Gastrocnemius medialis (tissue), 4 donors: ENCODE measurements at regions not wholly inside any gene's neighbourhood (a gene's known extent, or its start where the extent isn't known, plus 50 kb on each side); places are given as distances from the start of the nearest gene placed in this dataset.

Experiments
- ATAC-seq, 2 donors: fragments of 150-250 bp; one replicate each; pipeline ENCODE4 v1.9.1; 2016
- DNase-seq, 2 donors: peaks; one replicate each; pipeline ENCODE4 v3.0.0-alpha.2; 2019
- H3K27ac ChIP-seq, 4 donors: fragments of 200-600 bp; sonication (generic); 1 replicate in 1 of 4; 2 replicates in 3 of 4; pipeline ENCODE4 v1.5.1; 2016 to 2018; ENCODE audit warnings: mild to moderate bottlenecking in 2 of 4, moderate library complexity in 1 of 4
- H3K27me3 ChIP-seq, 3 donors: fragments of 200-600 bp; sonication (generic) in 2 of 3; 1 replicate in 1 of 3; 2 replicates in 2 of 3; pipeline versions ENCODE4 v1.5.1 to v1.6.0; 2016 to 2019; ENCODE audit warnings: mild to moderate bottlenecking in 1 of 3, moderate library complexity in 1 of 3
- H3K36me3 ChIP-seq, 2 donors: fragments of 200-600 bp; sonication (generic) in 1 of 2; one replicate each; pipeline ENCODE4 v1.5.1; 2017 to 2018
- H3K4me1 ChIP-seq, 2 donors: fragments of 200-600 bp; sonication (generic) in 1 of 2; one replicate each; pipeline ENCODE4 v1.5.1; 2016 to 2017; ENCODE audit warnings: mild to moderate bottlenecking in 2 of 2
- H3K4me3 ChIP-seq, 4 donors: fragments of 200-600 bp; sonication (generic) in 3 of 4; 1 replicate in 1 of 4; 2 replicates in 3 of 4; pipeline ENCODE4 v1.5.1; 2016 to 2019; ENCODE audit warnings: mild to moderate bottlenecking in 2 of 4
- H3K9me3 ChIP-seq, 3 donors: fragments of 200-600 bp; sonication (generic) in 2 of 3; 1 replicate in 1 of 3; 2 replicates in 2 of 3; pipeline ENCODE4 v1.5.1; 2016 to 2019
- POLR2A ChIP-seq, 2 donors: fragments of 450-650 bp; IDR thresholded peaks; one replicate each; pipeline ENCODE4 v1.6.1; 2017; ENCODE audit warnings: antibody characterized with exemption in 2 of 2, mild to moderate bottlenecking in 2 of 2, moderate library complexity in 2 of 2
- in situ Hi-C, 4 donors: fragments of 200-750 bp; cut with MboI; loops; one replicate each; pipeline versions ENCODE4 v1.15.0 to v1.8.0; 2017; ENCODE audit warnings: low sequenced_read_pairs in 4 of 4
- intact Hi-C: fragments of 100-400 bp; cut with DNase I; formaldehyde crosslinking; loops from one replicate; pipeline ENCODE4 v1.15.1; 2023; ENCODE audit warnings: low total_unique reads
- TF ChIP-seq, protein P1 (sequence below), 5 experiments: fragments of 450-650 bp in 3 of 5; fragments of 200-600 bp in 2 of 5; sonication (generic) in 2 of 5; IDR thresholded peaks in 4 of 5; conservative IDR thresholded peaks in 1 of 5; 1 replicate in 4 of 5; 2 replicates in 1 of 5; pipeline ENCODE4 v1.5.1; 2016 to 2019; ENCODE audit warnings: antibody characterized with exemption in 5 of 5, mild to moderate bottlenecking in 3 of 5, moderate library complexity in 3 of 5

DNA sequence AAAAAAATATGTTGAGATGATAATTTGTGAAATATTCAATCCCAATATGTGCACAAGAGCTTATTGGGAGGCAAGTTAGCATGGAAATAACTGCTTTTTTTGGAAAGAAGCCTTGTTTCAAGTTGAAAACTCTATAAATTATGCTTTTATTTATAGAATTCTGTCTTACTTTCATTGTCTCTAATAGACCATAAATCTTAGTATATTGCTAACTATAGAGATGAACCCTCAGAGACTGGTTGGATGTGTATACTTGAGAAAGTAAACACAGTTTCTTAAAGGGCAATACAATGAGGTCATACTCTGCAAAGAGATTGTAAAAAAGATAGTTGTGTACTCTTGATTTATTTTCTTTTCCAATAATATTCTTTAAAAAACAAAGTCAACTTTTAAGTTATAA is 530.3 kb downstream of the SPATA31D1 start:
- Histone ChIP-seq H3K27me3 (no peaks in the 10 kb centered on the region), H3K4me3 (no peak overlapping the region), H3K9me3 (no peaks in the 10 kb centered on the region), H3K27ac (no peak overlapping the region), H3K36me3 (no peaks in the 10 kb centered on the region), H3K4me1 (no peaks in the 10 kb centered on the region)
- TF ChIP-seq POLR2A (IDR thresholded peaks at IDR 0.05) = no peak
- TF ChIP-seq, protein P1, sequence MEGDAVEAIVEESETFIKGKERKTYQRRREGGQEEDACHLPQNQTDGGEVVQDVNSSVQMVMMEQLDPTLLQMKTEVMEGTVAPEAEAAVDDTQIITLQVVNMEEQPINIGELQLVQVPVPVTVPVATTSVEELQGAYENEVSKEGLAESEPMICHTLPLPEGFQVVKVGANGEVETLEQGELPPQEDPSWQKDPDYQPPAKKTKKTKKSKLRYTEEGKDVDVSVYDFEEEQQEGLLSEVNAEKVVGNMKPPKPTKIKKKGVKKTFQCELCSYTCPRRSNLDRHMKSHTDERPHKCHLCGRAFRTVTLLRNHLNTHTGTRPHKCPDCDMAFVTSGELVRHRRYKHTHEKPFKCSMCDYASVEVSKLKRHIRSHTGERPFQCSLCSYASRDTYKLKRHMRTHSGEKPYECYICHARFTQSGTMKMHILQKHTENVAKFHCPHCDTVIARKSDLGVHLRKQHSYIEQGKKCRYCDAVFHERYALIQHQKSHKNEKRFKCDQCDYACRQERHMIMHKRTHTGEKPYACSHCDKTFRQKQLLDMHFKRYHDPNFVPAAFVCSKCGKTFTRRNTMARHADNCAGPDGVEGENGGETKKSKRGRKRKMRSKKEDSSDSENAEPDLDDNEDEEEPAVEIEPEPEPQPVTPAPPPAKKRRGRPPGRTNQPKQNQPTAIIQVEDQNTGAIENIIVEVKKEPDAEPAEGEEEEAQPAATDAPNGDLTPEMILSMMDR (IDR thresholded peaks at IDR 0.05 in 4 of 5, conservative IDR thresholded peaks at IDR 0.05 in 1 of 5) = no peak
- in situ Hi-C loops = loop anchor here in 1 of 4 donors (25.0 kb wide), 1 partner anchor 107 kb away; no protein-coding TSS in a partner anchor
- ATAC-seq = no peak
- intact Hi-C loops = no loop called here
- DNase-seq = no peak

DNA sequence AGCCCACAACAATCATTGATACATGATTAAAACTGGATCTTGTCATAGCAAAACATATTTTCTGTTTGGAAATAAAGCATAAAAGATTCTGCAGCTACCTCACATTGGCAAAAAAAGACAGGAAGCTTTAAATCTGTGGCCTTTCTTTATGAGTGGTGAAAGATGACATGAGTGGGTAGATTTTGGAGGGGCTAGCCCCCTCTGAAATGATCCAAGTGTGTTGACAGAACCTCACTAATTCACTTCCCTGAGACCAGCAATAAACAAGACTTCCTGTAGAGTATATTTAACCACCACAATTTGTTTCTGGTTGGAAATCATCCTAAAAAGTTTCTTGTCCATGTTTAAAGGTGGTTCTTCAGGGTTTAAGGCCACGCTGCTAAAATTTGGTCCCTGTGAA is 530.8 kb downstream of the SPATA31D1 start:
- TF ChIP-seq, protein P1 (IDR thresholded peaks at IDR 0.05 in 4 of 5, conservative IDR thresholded peaks at IDR 0.05 in 1 of 5) = no peak
- no peak for TF ChIP-seq POLR2A (IDR thresholded peaks at IDR 0.05)
- no peak for ATAC-seq

GRCh38 chr9:82524407-82524806 is 535.8 kb downstream of the SPATA31D1 start:
- intact Hi-C loops = no loop called here
- in situ Hi-C loops = loop anchor here in 1 of 4 donors (25.0 kb wide), 1 partner anchor 112 kb away; no protein-coding TSS in a partner anchor

More for the DNA sequence above, 530.8 kb downstream of the SPATA31D1 start:
- H3K9me3 ChIP-seq = no peaks in the 10 kb centered on the region
- intact Hi-C loops = no loop called here
- no peak overlapping the region for H3K27ac ChIP-seq
- no peak for DNase-seq
- H3K4me1 ChIP-seq = no peaks in the 10 kb centered on the region
- no peaks in the 10 kb centered on the region for H3K36me3 ChIP-seq
- no peak overlapping the region for H3K4me3 ChIP-seq
- in situ Hi-C loops = loop anchor here in 1 of 4 donors (25.0 kb wide), 1 partner anchor 107 kb away; no protein-coding TSS in a partner anchor
- no peaks in the 10 kb centered on the region for H3K27me3 ChIP-seq

GRCh38 chr9:82526577-82526976 is 536.4 kb downstream of the RASEF start:
- H3K4me1 ChIP-seq = no peaks in the 10 kb centered on the region
- H3K36me3 ChIP-seq = no peaks in the 10 kb centered on the region
- H3K9me3 ChIP-seq = peaks cover 0 to 8% (median 4%) of the 10 kb centered on the region in 3 donors
- no peak overlapping the region for H3K27ac ChIP-seq
- no peak overlapping the region for H3K4me3 ChIP-seq
- in situ Hi-C loops (no loop called here), intact Hi-C loops (no loop called here)
- ATAC-seq (no peak), DNase-seq (no peak)
- H3K27me3 ChIP-seq = no peaks in the 10 kb centered on the region
- TF ChIP-seq POLR2A (IDR thresholded peaks at IDR 0.05) = no peak
- TF ChIP-seq, protein P1 (IDR thresholded peaks at IDR 0.05 in 4 of 5, conservative IDR thresholded peaks at IDR 0.05 in 1 of 5) = no peak

More at GRCh38 chr9:82524407-82524806, 535.8 kb downstream of the SPATA31D1 start:
- Histone ChIP-seq H3K9me3 (peaks cover 0 to 8% (median 4%) of the 10 kb centered on the region in 3 donors), H3K4me3 (no peak overlapping the region), H3K36me3 (no peaks in the 10 kb centered on the region), H3K27me3 (no peaks in the 10 kb centered on the region), H3K27ac (no peak overlapping the region), H3K4me1 (no peaks in the 10 kb centered on the region)
- ATAC-seq = no peak
- no peak for DNase-seq
- TF ChIP-seq, protein P1 (IDR thresholded peaks at IDR 0.05 in 4 of 5, conservative IDR thresholded peaks at IDR 0.05 in 1 of 5) = no peak
- no peak for TF ChIP-seq POLR2A (IDR thresholded peaks at IDR 0.05)

DNA sequence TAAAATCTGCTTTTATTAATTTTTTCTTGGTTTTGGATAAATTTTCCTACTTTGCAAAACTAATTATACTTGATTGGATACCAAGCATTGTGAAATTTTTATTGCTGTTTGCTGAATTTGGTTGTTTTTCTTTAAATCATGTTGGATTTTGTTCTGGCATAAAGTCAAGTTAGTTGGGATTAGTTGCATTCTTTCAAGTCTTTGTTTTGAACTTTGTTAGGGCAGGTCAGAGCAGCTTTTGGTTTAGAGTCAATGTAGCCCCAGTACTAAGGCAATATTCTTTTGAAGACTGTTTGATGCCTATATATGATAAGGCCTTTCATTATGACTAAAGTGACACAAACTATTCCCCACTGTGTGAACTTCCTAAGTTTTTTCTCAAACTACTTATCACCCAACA is 531.1 kb downstream of the RASEF start:
- TF ChIP-seq, protein P1 (IDR thresholded peaks at IDR 0.05 in 4 of 5, conservative IDR thresholded peaks at IDR 0.05 in 1 of 5) = no peak
- TF ChIP-seq POLR2A (IDR thresholded peaks at IDR 0.05) = no peak
- Histone ChIP-seq H3K4me3 (no peak overlapping the region), H3K4me1 (no peaks in the 10 kb centered on the region), H3K9me3 (peaks cover 0 to 8% (median 4%) of the 10 kb centered on the region in 3 donors), H3K27me3 (no peaks in the 10 kb centered on the region), H3K27ac (no peak overlapping the region), H3K36me3 (no peaks in the 10 kb centered on the region)
- in situ Hi-C loops (no loop called here), intact Hi-C loops (no loop called here)
- ATAC-seq (no peak), DNase-seq (no peak)
